GM12801 (cell line): ENCODE measurements at regions not wholly inside any gene's neighbourhood (a gene's known extent, or its start where the extent isn't known, plus 50 kb on each side); places are given as distances from the start of the nearest gene placed in this dataset.

Experiments used
- CTCF ChIP-seq: IDR thresholded peaks from one replicate; pipeline ENCODE4 v1.5.1; 2011; ENCODE audit warnings: control low read depth; ENCODE audit not compliant: insufficient read length; ENCODE audit errors: extremely low read depth

- TF ChIP-seq CTCF, result no peak
Measured at GRCh38 chr1:101496109-101496508, 259.3 kb downstream of the S1PR1 start.

DNA sequence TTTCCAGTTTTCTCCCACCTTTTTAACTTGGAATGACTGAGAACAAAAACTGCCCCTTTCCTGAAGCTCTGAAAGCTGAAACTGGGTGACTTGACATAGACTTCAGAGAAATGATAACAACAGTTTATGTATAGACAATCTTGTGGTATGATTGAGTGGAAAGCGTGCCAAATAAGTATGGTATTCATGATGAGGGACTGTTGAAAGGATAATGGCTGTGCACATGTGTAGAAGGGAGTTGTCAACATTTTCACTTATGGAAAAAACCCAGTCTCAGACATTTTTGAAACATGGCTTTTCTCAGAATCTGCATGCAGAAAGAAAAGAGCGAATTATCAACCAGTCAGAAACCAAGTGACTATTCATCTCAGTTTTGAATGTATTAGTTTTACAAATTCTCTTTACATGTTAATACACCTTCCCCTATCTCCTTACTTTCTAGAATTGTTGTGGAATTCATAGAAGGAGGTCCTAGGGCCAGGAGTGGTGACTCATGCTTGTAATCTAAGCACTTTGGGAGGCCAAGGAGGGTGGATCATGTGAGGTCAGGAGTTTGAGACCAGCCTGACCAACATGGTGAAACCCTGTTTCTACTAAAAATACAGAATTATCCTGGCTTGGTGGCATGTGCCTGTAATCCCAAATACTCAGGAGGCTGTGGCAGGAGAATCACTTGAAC is 261.2 kb downstream of the S1PR1 start:
- TF ChIP-seq CTCF, result no peak

DNA sequence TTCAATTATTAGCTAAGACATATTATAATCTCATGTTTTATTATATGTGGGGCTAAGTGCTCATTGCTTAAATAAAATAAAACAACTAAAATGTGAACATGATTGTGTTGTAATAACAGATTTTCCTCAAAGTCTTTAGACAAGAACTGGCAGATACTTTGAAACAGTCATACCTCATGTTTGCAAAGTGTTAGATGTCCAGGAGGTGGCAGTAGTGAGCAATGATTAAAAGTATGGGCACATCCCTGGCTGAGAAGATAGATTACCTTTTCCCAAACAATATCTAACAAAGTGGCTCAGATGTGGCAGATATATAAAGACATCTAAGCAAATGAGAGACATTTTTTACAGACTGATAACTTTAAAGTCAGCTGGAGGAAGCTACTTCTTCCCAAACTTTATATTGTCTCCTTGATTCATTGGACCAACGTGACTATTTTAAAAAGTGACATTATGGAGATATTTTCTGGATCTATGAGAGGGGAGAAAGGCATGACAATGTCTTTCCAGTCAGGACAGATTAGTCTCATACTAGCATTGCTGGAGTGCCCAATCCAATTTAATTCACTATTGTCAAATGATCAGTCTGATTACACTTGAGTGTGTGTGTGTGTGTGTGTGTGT is 269.8 kb downstream of the S1PR1 start:
- no peak for TF ChIP-seq CTCF

- TF ChIP-seq CTCF, result no peak
Measured at GRCh38 chr1:101507547-101507971, 270.7 kb downstream of the S1PR1 start.

DNA sequence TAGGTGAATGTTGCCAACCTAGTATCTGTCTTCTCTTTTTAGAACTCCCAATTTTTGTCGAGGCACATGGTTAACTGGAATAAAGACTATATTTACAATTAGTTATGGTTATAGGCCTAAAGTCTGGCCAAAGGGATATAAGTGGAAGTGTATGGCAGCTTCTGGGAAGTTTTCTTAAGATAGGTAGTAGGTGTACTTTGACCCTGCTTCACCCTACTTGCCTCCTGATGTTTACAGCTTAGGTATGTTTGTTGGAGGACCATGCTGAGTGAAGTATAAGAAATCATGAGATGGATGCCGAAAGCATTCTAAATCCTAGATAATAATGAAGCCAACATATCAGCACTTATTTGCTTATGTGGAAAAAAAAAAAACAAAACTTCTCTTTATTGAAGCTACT is 272.1 kb downstream of the S1PR1 start:
- no peak for TF ChIP-seq CTCF

- no peak for TF ChIP-seq CTCF
Measured at GRCh38 chr1:101509370-101509769, 272.6 kb downstream of the S1PR1 start.

DNA sequence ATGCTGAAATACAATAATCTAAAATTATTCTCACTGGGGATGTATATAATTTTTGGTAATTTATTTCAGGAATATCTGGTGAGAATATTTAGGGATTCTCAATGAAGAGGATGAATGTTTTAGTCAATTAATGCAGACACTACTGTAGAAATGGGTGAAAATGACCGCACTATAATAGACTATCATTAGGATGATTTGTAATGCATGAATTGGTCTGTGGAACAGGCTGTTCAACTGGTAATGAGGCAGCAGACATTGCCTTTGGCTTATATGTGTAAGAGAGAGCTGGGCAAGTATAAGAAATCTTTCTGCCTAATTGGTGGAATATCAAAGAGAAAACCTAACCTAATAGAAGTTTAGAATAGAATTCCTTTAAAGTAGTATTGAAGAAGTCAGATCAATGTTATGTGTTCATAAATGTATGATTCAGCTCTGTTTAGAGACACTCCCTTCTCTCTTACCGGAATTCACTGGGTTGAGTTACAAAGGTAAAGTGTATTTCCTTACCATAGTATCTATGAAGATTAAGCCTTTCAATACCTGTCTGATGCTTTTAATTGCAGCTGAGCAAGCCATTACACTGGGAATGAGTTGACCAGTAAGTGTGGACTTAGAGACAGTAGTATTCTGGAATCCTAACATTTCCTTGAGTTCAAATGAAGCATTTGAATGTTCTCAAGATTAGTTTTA is 274.5 kb downstream of the S1PR1 start:
- TF ChIP-seq CTCF, result no peak
